ENCODE measurements at regions not wholly inside any gene's neighbourhood (a gene's known extent, or its start where the extent isn't known, plus 50 kb on each side); places are given as distances from the start of the nearest gene placed in this dataset.

DNA sequence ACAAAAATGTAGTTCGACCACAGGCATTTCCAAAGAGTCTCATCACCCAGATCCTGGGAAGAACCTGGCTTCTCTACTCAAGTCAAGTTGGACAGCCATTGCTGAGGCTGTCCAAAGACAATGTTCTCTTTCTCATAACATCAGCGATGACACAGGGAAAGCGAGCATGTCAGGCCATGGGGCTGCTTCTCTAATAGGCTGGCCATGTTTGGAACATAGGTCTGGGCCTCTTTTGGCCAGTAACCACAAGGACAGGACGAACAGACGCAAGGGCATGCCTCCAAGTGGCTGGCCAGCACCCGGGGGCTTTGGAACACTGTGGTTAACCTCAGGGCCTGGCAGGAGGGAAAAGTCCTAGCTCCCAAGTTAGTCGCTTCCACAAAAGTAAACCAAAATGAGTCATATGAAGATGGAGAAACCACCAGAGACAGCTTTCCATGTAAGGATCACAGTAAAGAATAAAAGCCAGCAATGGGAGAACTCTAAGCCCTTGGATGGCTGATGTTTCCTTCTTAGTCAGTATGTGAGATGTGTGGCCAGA, 80.6 kb upstream of the SLC44A3 start:
- H3K27me3 ChIP-seq = no peaks in the 10 kb centered on the region
- no peaks in the 10 kb centered on the region for H3K9me3 ChIP-seq
- H3K4me1 ChIP-seq = peaks cover 0 to 12% (median 0%) of the 10 kb centered on the region in 3 donors
- 53 to 79% methylated on average over 5 of the region's 7 CpGs for WGBS, 2 donors (ENCODE audit: low coverage in 1 of 2)
- H3K27ac ChIP-seq = no peak overlapping the region
- H3K4me3 ChIP-seq = no peak overlapping the region
- ATAC-seq = peak; percentile 8
- no peaks in the 10 kb centered on the region for H3K36me3 ChIP-seq
- TF ChIP-seq, protein P1, sequence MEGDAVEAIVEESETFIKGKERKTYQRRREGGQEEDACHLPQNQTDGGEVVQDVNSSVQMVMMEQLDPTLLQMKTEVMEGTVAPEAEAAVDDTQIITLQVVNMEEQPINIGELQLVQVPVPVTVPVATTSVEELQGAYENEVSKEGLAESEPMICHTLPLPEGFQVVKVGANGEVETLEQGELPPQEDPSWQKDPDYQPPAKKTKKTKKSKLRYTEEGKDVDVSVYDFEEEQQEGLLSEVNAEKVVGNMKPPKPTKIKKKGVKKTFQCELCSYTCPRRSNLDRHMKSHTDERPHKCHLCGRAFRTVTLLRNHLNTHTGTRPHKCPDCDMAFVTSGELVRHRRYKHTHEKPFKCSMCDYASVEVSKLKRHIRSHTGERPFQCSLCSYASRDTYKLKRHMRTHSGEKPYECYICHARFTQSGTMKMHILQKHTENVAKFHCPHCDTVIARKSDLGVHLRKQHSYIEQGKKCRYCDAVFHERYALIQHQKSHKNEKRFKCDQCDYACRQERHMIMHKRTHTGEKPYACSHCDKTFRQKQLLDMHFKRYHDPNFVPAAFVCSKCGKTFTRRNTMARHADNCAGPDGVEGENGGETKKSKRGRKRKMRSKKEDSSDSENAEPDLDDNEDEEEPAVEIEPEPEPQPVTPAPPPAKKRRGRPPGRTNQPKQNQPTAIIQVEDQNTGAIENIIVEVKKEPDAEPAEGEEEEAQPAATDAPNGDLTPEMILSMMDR (IDR thresholded peaks at IDR 0.05) = no peak
- no peak for TF ChIP-seq POLR2A (IDR thresholded peaks at IDR 0.05)
- TF ChIP-seq EP300 (IDR thresholded peaks at IDR 0.05) = no peak
- no peak for TF ChIP-seq POLR2AphosphoS5 (IDR thresholded peaks at IDR 0.05)

DNA sequence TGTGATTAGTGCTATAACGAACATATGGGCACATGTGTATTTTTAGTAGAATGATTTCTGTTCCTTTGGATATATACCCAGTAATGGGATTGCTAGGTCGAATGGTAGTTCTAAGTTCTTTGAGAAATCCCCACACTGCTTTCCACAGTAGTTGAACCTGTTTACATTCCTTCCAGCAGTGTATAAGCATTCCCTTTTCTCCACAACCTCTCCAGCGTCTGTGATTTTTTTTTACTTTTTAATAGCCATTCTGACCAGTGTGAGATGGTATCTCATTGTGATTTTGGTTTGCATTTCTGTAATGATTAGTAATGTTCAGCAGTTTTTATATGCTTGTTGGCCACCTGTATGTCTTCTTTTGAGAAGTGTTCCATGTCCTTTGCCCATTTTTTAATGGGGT, 81.8 kb upstream of the SLC44A3 start:
- Histone ChIP-seq H3K9me3 (no peaks in the 10 kb centered on the region), H3K36me3 (no peaks in the 10 kb centered on the region), H3K4me3 (no peak overlapping the region), H3K4me1 (peaks cover 0 to 5% (median 0%) of the 10 kb centered on the region in 3 donors), H3K27me3 (no peaks in the 10 kb centered on the region), H3K27ac (no peak overlapping the region)
- TF ChIP-seq, protein P1 (IDR thresholded peaks at IDR 0.05) = no peak
- no peak for TF ChIP-seq EP300 (IDR thresholded peaks at IDR 0.05)
- TF ChIP-seq POLR2AphosphoS5 (IDR thresholded peaks at IDR 0.05) = no peak
- TF ChIP-seq POLR2A (IDR thresholded peaks at IDR 0.05) = no peak
- no peak for ATAC-seq
- 73 to 83% methylated on average over 2 to 3 of the region's 3 CpGs for WGBS, 2 donors (ENCODE audit: low coverage in 1 of 2)

- Histone ChIP-seq H3K4me1 (peaks cover 0 to 5% (median 0%) of the 10 kb centered on the region in 3 donors), H3K27me3 (no peaks in the 10 kb centered on the region), H3K9me3 (no peaks in the 10 kb centered on the region), H3K27ac (no peak overlapping the region), H3K4me3 (no peak overlapping the region), H3K36me3 (no peaks in the 10 kb centered on the region)
- TF ChIP-seq POLR2A (IDR thresholded peaks at IDR 0.05) (no peak), EP300 (IDR thresholded peaks at IDR 0.05) (no peak)
- TF ChIP-seq, protein P1 (IDR thresholded peaks at IDR 0.05) = no peak
- WGBS, 2 donors (ENCODE audit: low coverage in 1 of 2) = 41 to 80% methylated on average over 1 to 5 of the region's 5 CpGs
- no peak for ATAC-seq
Observed at GRCh38 chr1:94737124-94737998, 82.8 kb upstream of the SLC44A3 start.

DNA sequence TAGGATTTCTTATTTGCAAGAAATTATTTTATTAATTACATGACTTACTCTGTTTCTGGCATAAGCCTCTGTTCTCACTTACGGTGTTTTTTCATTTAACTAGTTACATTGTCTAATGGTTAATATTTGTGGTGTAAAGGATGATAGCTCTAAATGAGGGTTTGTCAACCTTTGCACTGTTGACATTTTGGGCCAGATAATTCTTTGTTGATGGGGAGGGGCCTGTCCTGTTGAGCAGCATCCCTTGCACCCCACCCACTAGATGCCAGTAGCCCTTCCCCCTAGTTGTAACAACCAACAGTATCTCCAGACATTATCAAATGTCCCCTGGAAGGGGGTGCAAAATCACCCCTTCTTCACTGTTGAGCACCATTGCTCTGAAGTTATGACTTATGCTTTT, 83.6 kb upstream of the SLC44A3 start:
- no peaks in the 10 kb centered on the region for H3K36me3 ChIP-seq
- TF ChIP-seq EP300 (IDR thresholded peaks at IDR 0.05) (no peak), POLR2AphosphoS5 (IDR thresholded peaks at IDR 0.05) (no peak), POLR2A (IDR thresholded peaks at IDR 0.05) (no peak)
- TF ChIP-seq, protein P1 (IDR thresholded peaks at IDR 0.05) = no peak
- no peaks in the 10 kb centered on the region for H3K27me3 ChIP-seq
- no peaks in the 10 kb centered on the region for H3K9me3 ChIP-seq
- 95% methylated on average over 1 of the region's 1 CpG; no CpG with 5 or more reads in 1 of the 2 donors for WGBS, 2 donors (ENCODE audit: low coverage in 1 of 2)
- H3K4me3 ChIP-seq = no peak overlapping the region
- ATAC-seq = no peak
- no peak overlapping the region for H3K27ac ChIP-seq
- H3K4me1 ChIP-seq = peaks cover 0 to 5% (median 0%) of the 10 kb centered on the region in 3 donors

DNA sequence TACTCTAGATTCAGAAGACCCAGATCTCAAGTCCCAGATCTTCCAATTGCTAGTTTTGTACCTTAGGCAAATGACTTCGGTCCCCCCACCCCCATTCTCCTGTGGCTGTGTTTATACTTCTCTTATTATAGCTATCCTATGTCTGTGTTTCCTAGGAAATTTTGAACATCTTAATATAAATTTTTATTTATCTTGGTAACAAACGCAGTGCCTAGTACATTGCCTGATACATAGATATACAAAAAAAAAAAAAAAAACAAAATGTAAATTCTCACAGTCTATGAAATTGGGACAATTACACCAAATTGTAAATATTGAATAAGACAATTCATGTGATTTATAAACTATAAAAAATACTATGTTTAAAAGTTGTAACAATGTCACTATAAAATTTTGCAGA, 84.1 kb upstream of the SLC44A3 start:
- no peaks in the 10 kb centered on the region for H3K36me3 ChIP-seq
- ATAC-seq = no peak
- no peaks in the 10 kb centered on the region for H3K9me3 ChIP-seq
- no peaks in the 10 kb centered on the region for H3K27me3 ChIP-seq
- no peak for TF ChIP-seq EP300 (IDR thresholded peaks at IDR 0.05)
- no peak for TF ChIP-seq POLR2A (IDR thresholded peaks at IDR 0.05)
- TF ChIP-seq, protein P1 (IDR thresholded peaks at IDR 0.05) = no peak
- no peak for TF ChIP-seq POLR2AphosphoS5 (IDR thresholded peaks at IDR 0.05)
- WGBS, 2 donors (ENCODE audit: low coverage in 1 of 2) = 67 to 86% methylated on average over 2 of the region's 2 CpGs
- H3K4me1 ChIP-seq = peaks cover 0 to 5% (median 0%) of the 10 kb centered on the region in 3 donors
- no peak overlapping the region for H3K27ac ChIP-seq
- no peak overlapping the region for H3K4me3 ChIP-seq
